Erythroblast (primary cell): ENCODE measurements at regions not wholly inside any gene's neighbourhood (a gene's known extent, or its start where the extent isn't known, plus 50 kb on each side); places are given as distances from the start of the nearest gene placed in this dataset.

ENCODE experiments used
- GATA1 ChIP-seq: IDR thresholded peaks from 2 replicates; pipeline ENCODE4 v1.6.1; 2011; ENCODE audit warnings: low read depth, mild to moderate bottlenecking, control low read depth, low read length, moderate library complexity
- POLR2A ChIP-seq: IDR thresholded peaks from 2 replicates; pipeline ENCODE4 v1.6.1; 2011; ENCODE audit warnings: mild to moderate bottlenecking, low read length

DNA sequence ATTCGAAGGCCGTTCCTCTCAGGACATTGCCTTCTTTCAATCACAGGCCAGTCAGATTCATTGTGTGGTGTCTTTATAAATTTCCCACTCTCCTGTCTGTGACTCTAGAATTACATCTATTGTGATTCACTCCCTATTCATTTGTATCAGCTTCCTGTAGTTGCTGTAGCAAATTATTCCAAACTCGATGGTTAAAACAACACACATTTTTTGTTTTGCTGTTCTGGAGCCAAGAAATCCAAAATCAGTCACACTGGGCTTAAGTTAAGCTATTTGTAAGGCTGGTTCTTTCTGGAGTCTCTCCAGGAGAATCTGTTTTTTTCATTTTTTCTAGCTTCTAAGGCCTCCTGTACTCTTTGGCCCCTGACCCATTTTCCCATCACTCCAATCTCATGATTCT is 1487.0 kb upstream of the SLC10A2 start:
- TF ChIP-seq POLR2A: no peak
- TF ChIP-seq GATA1: no peak
